C4-2B (cell line): ENCODE measurements at regions not wholly inside any gene's neighbourhood (a gene's known extent, or its start where the extent isn't known, plus 50 kb on each side); places are given as distances from the start of the nearest gene placed in this dataset.

ENCODE experiments used
- H3K27ac ChIP-seq: fragments of 450-650 bp; 2 replicates; pipeline ENCODE4 v1.5.1; 2017
- CTCF ChIP-seq: fragments of 450-650 bp; conservative IDR thresholded peaks from 2 replicates; pipeline ENCODE4 v1.5.1; 2017; ENCODE audit warnings: mild to moderate bottlenecking
- ZFX ChIP-seq: fragments of 450-650 bp; IDR thresholded peaks from 2 replicates; pipeline ENCODE4 v1.6.1; 2017

DNA sequence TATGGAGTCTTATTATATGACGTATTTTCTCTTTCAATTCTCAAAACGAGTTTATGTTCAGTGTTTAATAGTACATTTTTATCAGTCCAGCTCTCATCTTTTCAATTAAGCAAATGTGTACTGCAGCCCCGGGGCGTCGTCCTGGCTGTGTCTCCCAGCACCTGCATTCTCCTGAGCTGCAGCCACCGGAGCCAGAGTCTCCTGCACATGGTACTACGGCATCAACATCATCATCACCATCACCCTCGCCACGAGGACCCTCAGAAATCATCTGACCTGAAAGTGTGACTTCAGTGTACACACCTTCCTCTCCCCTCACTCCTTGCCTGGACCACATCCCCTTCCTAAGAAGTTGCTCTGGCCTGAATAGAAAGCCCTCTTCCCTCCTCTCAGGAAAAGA, 267.7 kb upstream of the ARID1B start:
- no peak overlapping the region for H3K27ac ChIP-seq
- TF ChIP-seq CTCF: no peak
- no peak for TF ChIP-seq ZFX

DNA sequence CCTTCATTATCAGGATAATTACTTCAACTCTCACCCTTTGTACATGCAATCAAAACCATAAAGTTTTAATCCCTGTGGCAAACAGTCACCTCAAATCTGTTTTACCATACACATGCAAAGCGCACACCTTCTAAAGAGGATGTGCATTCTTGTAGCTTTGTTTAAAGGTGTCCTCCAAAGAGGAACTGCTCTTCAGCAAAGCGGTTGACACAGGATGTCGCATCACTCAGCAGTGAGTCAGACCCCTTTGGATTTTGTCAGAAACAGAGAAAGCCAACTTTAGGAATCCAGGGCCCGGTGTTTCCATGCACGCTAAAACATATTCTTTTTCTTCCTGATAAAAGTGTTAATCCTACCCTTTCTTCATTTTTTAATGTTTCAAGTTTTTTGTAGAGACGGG, 268.3 kb upstream of the ARID1B start:
- no peak overlapping the region for H3K27ac ChIP-seq
- TF ChIP-seq ZFX (no peak), CTCF (no peak)

DNA sequence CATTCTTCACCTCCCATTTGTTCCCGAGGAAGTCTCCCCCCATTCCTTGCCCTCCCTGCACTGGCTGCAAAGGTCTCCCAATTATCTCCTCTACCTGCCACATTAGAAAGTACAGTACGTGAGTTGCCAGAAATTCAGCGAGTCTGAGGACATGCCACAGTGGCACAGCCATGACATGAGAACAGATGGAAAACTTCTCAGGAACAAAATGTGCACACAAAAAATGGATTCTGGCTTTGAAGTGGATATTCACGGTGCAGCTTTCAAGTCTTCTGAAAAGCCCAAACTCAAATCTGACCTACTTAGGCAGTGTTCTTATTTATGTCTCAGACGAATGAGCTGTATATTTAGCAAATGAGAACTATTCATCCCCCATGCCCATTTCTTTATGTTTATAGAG, 269.1 kb upstream of the ARID1B start:
- no peak for TF ChIP-seq ZFX
- TF ChIP-seq CTCF: no peak

GRCh38 chr6:156507656-156508055, 269.5 kb upstream of the ARID1B start:
- TF ChIP-seq ZFX (no peak), CTCF (no peak)
- H3K27ac ChIP-seq: no peak overlapping the region

More for the DNA sequence above, 269.1 kb upstream of the ARID1B start:
- H3K27ac ChIP-seq: no peak overlapping the region

GRCh38 chr6:156507106-156507505, 270.1 kb upstream of the ARID1B start:
- TF ChIP-seq ZFX (no peak), CTCF (no peak)
- H3K27ac ChIP-seq: no peak overlapping the region

GRCh38 chr6:156502969-156503504, 274.1 kb upstream of the ARID1B start:
- no peak overlapping the region for H3K27ac ChIP-seq
- TF ChIP-seq CTCF (no peak), ZFX (no peak)

DNA sequence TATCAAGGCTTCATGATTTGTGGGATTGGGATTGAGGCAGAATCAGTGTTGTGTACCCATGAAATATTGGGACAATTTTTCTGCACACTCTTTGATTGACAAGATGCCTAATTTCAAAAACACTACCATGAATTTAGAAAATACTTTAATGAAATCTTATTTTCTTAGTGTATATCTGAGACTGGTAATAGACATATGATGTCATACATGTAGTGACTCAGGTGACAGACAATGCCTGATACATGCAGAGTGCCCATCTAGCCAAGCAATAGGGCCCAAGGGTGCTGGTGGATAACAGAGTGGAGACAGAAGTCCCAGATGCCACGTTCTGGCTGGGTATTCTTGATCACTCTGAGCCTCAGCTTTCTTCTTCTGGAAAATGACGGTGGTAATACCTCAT, 279.6 kb upstream of the ARID1B start:
- no peak for TF ChIP-seq CTCF
- no peak overlapping the region for H3K27ac ChIP-seq
